Adrenal gland (tissue), 9 donors: ENCODE measurements at regions not wholly inside any gene's neighbourhood (a gene's known extent, or its start where the extent isn't known, plus 50 kb on each side); places are given as distances from the start of the nearest gene placed in this dataset.

ENCODE experiments used
- DNase-seq, 7 donors: peaks; one replicate each; pipeline ENCODE4 v3.0.0-alpha.2; 2019 to 2020
- H3K27ac ChIP-seq, 5 donors: fragments of 200-600 bp; sonication (generic) in 4 of 5; 1 replicate in 3 of 5; 2 replicates in 2 of 5; pipeline versions ENCODE4 v1.5.1 to v1.8.0; 2016 to 2020; ENCODE audit warnings: mild to moderate bottlenecking in 1 of 5
- H3K27me3 ChIP-seq: fragments of 200-600 bp; 2 replicates; pipeline ENCODE4 v1.8.0; 2021
- H3K36me3 ChIP-seq, 2 donors: fragments of 200-600 bp; replicated peaks in 1 of 2; 1 replicate in 1 of 2; 2 replicates in 1 of 2; pipeline versions ENCODE4 v1.5.1 to v1.8.0; 2018 to 2022
- H3K4me1 ChIP-seq, 2 donors: fragments of 200-600 bp; replicated peaks in 1 of 2; 1 replicate in 1 of 2; 2 replicates in 1 of 2; pipeline versions ENCODE4 v1.5.1 to v1.8.0; 2018 to 2021
- H3K4me3 ChIP-seq, 4 donors: fragments of 200-600 bp; sonication (generic) in 3 of 4; one replicate each; pipeline ENCODE4 v1.5.1; 2016 to 2018
- H3K9me3 ChIP-seq, 3 donors: fragments of 200-600 bp; sonication (generic) in 1 of 3; replicated peaks in 1 of 3; 1 replicate in 2 of 3; 2 replicates in 1 of 3; pipeline versions ENCODE4 v1.5.1 to v1.8.0; 2016 to 2021
- CTCF ChIP-seq, 6 experiments: fragments of 450-650 bp in 4 of 6; fragments of 200-600 bp in 2 of 6; sonication (generic) in 1 of 6; IDR thresholded peaks; 1 replicate in 5 of 6; 2 replicates in 1 of 6; pipeline versions ENCODE4 v1.5.1 to v1.8.0; 2016 to 2021; ENCODE audit warnings: antibody characterized with exemption in 6 of 6, mild to moderate bottlenecking in 2 of 6, moderate library complexity in 1 of 6
- POLR2A ChIP-seq, 2 donors: fragments of 450-650 bp; IDR thresholded peaks; one replicate each; pipeline ENCODE4 v1.6.1; 2017; ENCODE audit warnings: antibody characterized with exemption in 2 of 2, mild to moderate bottlenecking in 2 of 2, moderate library complexity in 1 of 2
- WGBS, 4 donors: extraction: QIAGEN DNeasy Blood & Tissue Kit in 2 of 4; methylation state at CpG; one replicate each; pipeline versions ENCODE4 v1.1.5 to v1.1.7; 2013 to 2017; 5-methylcytosine and 5-hydroxymethylcytosine counted together
- intact Hi-C, 2 donors: fragments of 100-400 bp; cut with DNase I; formaldehyde crosslinking; loops; one replicate each; pipeline versions ENCODE4 v1.14.1 to v1.15.0; 2022 to 2023
- donor health status: healthy with polysubstance abuse.
- donor health status: Bipolar disorder and iron deficiency.
- donor health status: DM: yes; HTN: yes; CAD: no.
- donor health status: DM: no; HTN: no; CAD: no.
- donor health status: DM: no; HTN: no; CAD: no.

GRCh38 chr5:89435347-89435746, 552.4 kb upstream of the MEF2C start:
- WGBS, 4 donors: 61 to 68% (median 65%) methylated on average over 4 of the region's 4 CpGs
- H3K36me3 ChIP-seq: no peaks in the 10 kb centered on the region
- no peaks in the 10 kb centered on the region for H3K27me3 ChIP-seq
- intact Hi-C loops: no loop called here
- H3K4me3 ChIP-seq: no peak overlapping the region
- TF ChIP-seq POLR2A (IDR thresholded peaks at IDR 0.05) (no peak), CTCF (IDR thresholded peaks at IDR 0.05) (no peak)
- no peaks in the 10 kb centered on the region for H3K4me1 ChIP-seq
- no peaks in the 10 kb centered on the region for H3K9me3 ChIP-seq
- DNase-seq: no peak
- H3K27ac ChIP-seq: no peak overlapping the region

- intact Hi-C loops: no loop called here
- Histone ChIP-seq H3K4me3 (no peak overlapping the region), H3K27me3 (no peaks in the 10 kb centered on the region), H3K9me3 (no peaks in the 10 kb centered on the region), H3K4me1 (no peaks in the 10 kb centered on the region), H3K36me3 (no peaks in the 10 kb centered on the region), H3K27ac (no peak overlapping the region)
- 94 to 96% (median 95%) methylated on average over 1 of the region's 1 CpG for WGBS, 4 donors
- no peak for DNase-seq
- TF ChIP-seq POLR2A (IDR thresholded peaks at IDR 0.05): no peak
- TF ChIP-seq CTCF (IDR thresholded peaks at IDR 0.05): no peak
These were observed 545.6 kb upstream of the MEF2C start for GRCh38 chr5:89428624-89429023.

GRCh38 chr5:89425062-89425461, 542.1 kb upstream of the MEF2C start:
- no peaks in the 10 kb centered on the region for H3K4me1 ChIP-seq
- H3K4me3 ChIP-seq: no peak overlapping the region
- intact Hi-C loops: no loop called here
- TF ChIP-seq CTCF (IDR thresholded peaks at IDR 0.05) (no peak), POLR2A (IDR thresholded peaks at IDR 0.05) (no peak)
- WGBS, 4 donors: 60 to 82% (median 67%) methylated on average over 3 of the region's 3 CpGs
- no peak for DNase-seq
- no peaks in the 10 kb centered on the region for H3K27me3 ChIP-seq
- H3K9me3 ChIP-seq: no peaks in the 10 kb centered on the region
- no peaks in the 10 kb centered on the region for H3K36me3 ChIP-seq
- H3K27ac ChIP-seq: no peak overlapping the region

- Histone ChIP-seq H3K36me3 (no peaks in the 10 kb centered on the region), H3K4me3 (no peak overlapping the region), H3K4me1 (no peaks in the 10 kb centered on the region), H3K27ac (no peak overlapping the region), H3K27me3 (no peaks in the 10 kb centered on the region), H3K9me3 (no peaks in the 10 kb centered on the region)
- intact Hi-C loops: no loop called here
- 15 to 39% (median 23%) methylated on average over 1 of the region's 1 CpG for WGBS, 4 donors
- DNase-seq: no peak
- TF ChIP-seq CTCF (IDR thresholded peaks at IDR 0.05): no peak
- no peak for TF ChIP-seq POLR2A (IDR thresholded peaks at IDR 0.05)
These were observed 538.1 kb upstream of the MEF2C start for GRCh38 chr5:89421035-89421434.
